C4-2B (cell line): ENCODE measurements at regions not wholly inside any gene's neighbourhood (a gene's known extent, or its start where the extent isn't known, plus 50 kb on each side); places are given as distances from the start of the nearest gene placed in this dataset.

Source experiments
- ZFX ChIP-seq: fragments of 450-650 bp; IDR thresholded peaks from 2 replicates; pipeline ENCODE4 v1.6.1; 2017
- TF ChIP-seq, protein P1 (sequence below): fragments of 450-650 bp; conservative IDR thresholded peaks from 2 replicates; pipeline ENCODE4 v1.5.1; 2017; ENCODE audit warnings: mild to moderate bottlenecking

DNA sequence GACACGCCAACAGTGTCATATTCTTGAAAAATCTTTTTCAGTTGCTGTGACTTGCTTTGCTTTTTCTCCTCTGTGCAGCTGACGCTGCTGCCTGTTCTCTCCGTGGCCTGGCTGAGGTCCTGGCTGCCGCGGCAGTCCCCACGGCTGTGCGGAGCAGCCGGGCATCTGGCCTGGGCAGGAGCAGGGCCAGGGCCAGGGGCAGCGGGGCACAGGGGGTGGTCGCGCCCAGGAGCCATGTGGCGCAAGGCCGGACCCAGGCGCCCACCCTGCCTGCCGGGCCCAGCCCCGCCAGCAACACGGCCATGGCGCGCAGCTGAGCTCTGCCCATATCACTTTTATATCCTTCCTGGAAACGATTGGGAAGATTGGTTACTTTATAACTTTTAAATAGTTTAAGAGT, 109.4 kb upstream of the ACBD5 start:
- TF ChIP-seq, protein P1, sequence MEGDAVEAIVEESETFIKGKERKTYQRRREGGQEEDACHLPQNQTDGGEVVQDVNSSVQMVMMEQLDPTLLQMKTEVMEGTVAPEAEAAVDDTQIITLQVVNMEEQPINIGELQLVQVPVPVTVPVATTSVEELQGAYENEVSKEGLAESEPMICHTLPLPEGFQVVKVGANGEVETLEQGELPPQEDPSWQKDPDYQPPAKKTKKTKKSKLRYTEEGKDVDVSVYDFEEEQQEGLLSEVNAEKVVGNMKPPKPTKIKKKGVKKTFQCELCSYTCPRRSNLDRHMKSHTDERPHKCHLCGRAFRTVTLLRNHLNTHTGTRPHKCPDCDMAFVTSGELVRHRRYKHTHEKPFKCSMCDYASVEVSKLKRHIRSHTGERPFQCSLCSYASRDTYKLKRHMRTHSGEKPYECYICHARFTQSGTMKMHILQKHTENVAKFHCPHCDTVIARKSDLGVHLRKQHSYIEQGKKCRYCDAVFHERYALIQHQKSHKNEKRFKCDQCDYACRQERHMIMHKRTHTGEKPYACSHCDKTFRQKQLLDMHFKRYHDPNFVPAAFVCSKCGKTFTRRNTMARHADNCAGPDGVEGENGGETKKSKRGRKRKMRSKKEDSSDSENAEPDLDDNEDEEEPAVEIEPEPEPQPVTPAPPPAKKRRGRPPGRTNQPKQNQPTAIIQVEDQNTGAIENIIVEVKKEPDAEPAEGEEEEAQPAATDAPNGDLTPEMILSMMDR, result no peak
- TF ChIP-seq ZFX, result no peak
